Ishikawa (cell line): ENCODE measurements at regions not wholly inside any gene's neighbourhood (a gene's known extent, or its start where the extent isn't known, plus 50 kb on each side); places are given as distances from the start of the nearest gene placed in this dataset.

Experiments used
- CEBPB ChIP-seq: IDR thresholded peaks from 2 replicates; pipeline ENCODE4 v1.6.1; 2012
- CREB1 ChIP-seq: IDR thresholded peaks from 2 replicates; pipeline ENCODE4 v1.6.1; 2012; ENCODE audit warnings: low read depth
- EGR1 ChIP-seq: IDR thresholded peaks from 2 replicates; pipeline ENCODE4 v1.6.1; 2012
- EP300 ChIP-seq: IDR thresholded peaks from 2 replicates; pipeline ENCODE4 v1.6.1; 2012; ENCODE audit warnings: borderline replicate concordance
- FOXM1 ChIP-seq: IDR thresholded peaks from 2 replicates; pipeline ENCODE4 v1.6.1; 2012; ENCODE audit warnings: low read depth, borderline replicate concordance
- MAX ChIP-seq: IDR thresholded peaks from 2 replicates; pipeline ENCODE4 v1.6.1; 2012
- NFIC ChIP-seq: IDR thresholded peaks from 2 replicates; pipeline ENCODE4 v1.6.1; 2012
- RAD21 ChIP-seq: IDR thresholded peaks from 2 replicates; pipeline ENCODE4 v1.6.1; 2012; ENCODE audit warnings: low read depth
- REST ChIP-seq: IDR thresholded peaks from 2 replicates; pipeline ENCODE4 v1.6.1; 2012; ENCODE audit warnings: low read depth, mild to moderate bottlenecking
- TAF1 ChIP-seq: IDR thresholded peaks from 2 replicates; pipeline ENCODE4 v1.6.1; 2012; ENCODE audit warnings: low read depth, mild to moderate bottlenecking
- TCF12 ChIP-seq: IDR thresholded peaks from 2 replicates; pipeline ENCODE4 v1.6.1; 2012; ENCODE audit warnings: low read depth
- TEAD4 ChIP-seq: IDR thresholded peaks from 2 replicates; pipeline ENCODE4 v1.6.1; 2012
- USF1 ChIP-seq: IDR thresholded peaks from 2 replicates; pipeline ENCODE4 v1.6.1; 2012
- YY1 ChIP-seq: IDR thresholded peaks from 2 replicates; pipeline ENCODE4 v1.6.1; 2012; ENCODE audit warnings: low read depth
- ZBTB7A ChIP-seq: IDR thresholded peaks from 2 replicates; pipeline ENCODE4 v1.6.1; 2012; ENCODE audit warnings: low read depth

GRCh38 chr3:67923796-67924195 is 269.4 kb upstream of the SUCLG2 start:
- TF ChIP-seq REST: no peak
- TF ChIP-seq YY1: no peak
- TF ChIP-seq ZBTB7A: no peak
- no peak for TF ChIP-seq TCF12
- TF ChIP-seq CREB1: no peak
- TF ChIP-seq MAX: no peak
- TF ChIP-seq EP300: no peak
- TF ChIP-seq FOXM1: no peak
- TF ChIP-seq RAD21: no peak
- TF ChIP-seq TEAD4: no peak
- no peak for TF ChIP-seq TAF1
- no peak for TF ChIP-seq USF1
- no peak for TF ChIP-seq EGR1
- TF ChIP-seq CEBPB: no peak
- TF ChIP-seq NFIC: no peak

GRCh38 chr3:67920969-67921368 is 266.6 kb upstream of the SUCLG2 start:
- TF ChIP-seq REST (no peak), TAF1 (no peak), TCF12 (no peak), ZBTB7A (no peak), CEBPB (no peak), CREB1 (no peak), USF1 (no peak), EP300 (no peak), NFIC (no peak)

- no peak for TF ChIP-seq USF1
- TF ChIP-seq TAF1: no peak
- TF ChIP-seq TCF12: no peak
- TF ChIP-seq CREB1: no peak
- no peak for TF ChIP-seq FOXM1
- no peak for TF ChIP-seq ZBTB7A
- TF ChIP-seq RAD21: no peak
- TF ChIP-seq REST: no peak
- no peak for TF ChIP-seq YY1
- TF ChIP-seq MAX: no peak
These were observed 265.9 kb upstream of the SUCLG2 start for GRCh38 chr3:67920311-67920710.

- TF ChIP-seq EGR1 (no peak), MAX (no peak), TAF1 (no peak), USF1 (no peak)
These were observed 261.9 kb upstream of the SUCLG2 start for GRCh38 chr3:67916353-67916752.
